GM21717 (cell line): ENCODE measurements at regions not wholly inside any gene's neighbourhood (a gene's known extent, or its start where the extent isn't known, plus 50 kb on each side); places are given as distances from the start of the nearest gene placed in this dataset.

Source experiments
- ATAC-seq: cut with Tn5 transposase; IDR thresholded peaks from one replicate; pipeline ENCODE4 v1.9.1; 2021; ENCODE audit warnings: mild to moderate bottlenecking, moderate library complexity; ENCODE audit not compliant: unreplicated experiment

DNA sequence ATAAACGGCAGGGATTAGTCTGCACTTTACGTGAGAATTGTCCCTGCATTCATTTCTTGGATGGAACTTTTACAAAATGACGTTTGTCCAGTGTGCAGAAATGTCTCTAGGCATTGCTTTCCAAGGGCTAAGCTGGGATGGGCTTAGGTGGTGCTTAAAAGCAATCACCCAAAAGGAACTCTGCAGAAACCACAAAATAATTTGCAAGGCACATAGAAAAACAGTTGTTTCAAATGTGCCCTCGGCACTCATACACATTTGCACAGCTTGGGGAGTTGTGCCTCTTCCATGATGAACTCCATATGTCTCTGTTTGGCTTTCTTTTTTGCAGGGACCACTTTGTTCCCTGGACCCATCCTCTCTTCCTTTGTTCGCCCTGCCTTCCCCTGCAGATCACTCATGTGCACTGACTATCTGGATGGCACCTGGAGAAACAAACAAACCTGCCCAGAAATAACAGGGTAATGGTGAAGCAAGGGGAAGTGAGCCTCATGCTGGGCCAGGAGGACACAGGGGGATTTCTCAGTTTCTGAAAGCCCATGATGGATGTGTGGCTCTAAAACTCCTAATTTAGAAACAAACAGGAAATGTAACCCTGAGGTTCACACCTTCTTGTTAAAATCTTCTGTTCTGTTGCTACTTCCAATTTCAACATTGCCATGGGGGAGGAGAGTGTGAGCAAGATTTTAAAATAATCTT is 150.2 kb downstream of the SNX19 start:
- ATAC-seq = no peak

DNA sequence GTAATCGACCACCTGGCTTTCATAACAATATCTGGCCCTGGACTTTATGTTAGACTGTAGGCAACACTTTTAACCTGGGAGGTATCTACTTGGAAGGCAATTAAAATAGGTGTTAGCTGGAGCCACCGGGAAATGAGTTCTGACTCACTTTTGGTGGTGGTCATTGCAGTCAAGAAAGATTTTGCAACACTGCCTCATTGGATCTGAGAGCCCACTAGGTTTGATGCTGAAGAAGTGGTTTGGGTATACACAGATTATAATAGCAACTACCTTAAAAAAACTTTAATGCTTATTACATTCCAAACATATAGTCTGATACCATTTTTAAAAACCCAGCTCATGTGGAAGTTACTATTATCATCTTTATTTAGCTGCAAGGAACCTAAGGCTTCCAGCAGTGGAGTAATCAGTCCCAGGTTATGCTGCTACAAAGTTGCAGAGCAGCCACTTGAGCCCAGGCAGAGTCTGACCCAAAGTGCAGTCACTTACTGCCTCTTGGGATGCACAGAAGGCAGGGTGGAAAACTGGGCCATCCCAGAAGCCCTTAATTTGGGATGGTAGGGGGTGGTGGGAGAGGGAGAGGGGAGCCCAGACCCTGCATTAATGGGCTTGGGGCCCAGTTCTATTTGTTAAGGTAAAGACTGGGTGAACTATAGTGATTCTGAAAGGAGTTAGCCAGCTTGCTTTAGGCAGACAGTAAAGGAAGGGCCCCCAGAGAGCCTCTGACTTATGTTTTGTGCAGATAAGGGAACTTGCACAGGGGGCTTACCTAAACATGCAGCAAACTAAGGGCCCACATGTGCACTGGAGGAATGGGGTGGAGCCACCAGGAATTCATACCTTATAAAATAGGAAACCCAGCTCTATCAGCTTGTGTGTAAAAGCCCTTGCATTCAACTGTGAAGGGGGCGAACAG is 149.4 kb downstream of the SNX19 start:
- no peak for ATAC-seq

DNA sequence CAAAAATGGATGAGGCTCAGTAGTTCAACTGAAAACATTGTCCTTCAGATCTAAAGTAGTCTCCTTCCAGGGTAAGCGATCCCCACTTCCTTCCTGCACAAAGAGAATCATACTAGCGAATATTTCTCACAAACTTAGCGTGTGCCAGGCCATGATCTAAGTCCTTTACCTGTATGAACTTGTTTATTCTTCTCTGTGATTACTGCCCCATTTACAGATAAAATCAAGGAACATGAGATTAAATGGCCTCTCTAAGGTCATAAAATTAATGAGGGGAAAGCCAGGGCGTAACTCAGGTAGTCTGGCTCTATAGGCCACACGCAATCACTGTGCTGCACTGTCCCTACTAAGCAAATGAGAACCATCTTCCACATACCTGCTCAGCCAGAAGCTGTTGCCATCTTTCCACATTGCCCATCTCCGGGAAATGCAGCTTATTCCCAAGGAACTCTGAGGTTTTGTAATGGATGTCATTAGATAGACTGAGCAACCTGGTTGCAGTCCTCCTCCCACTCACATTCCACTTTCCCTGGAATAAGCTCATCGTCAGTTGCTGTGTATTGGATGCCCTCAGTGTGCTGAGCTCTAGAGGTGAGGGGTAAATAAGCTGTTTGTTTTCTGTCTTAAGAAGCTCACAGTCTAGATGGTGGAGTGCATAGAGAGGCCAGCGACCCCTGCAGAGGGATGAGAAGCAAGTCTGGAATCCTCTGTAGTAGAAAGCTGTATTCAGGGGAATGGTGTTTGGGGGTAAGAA is 146.3 kb downstream of the SNX19 start:
- ATAC-seq = no peak

DNA sequence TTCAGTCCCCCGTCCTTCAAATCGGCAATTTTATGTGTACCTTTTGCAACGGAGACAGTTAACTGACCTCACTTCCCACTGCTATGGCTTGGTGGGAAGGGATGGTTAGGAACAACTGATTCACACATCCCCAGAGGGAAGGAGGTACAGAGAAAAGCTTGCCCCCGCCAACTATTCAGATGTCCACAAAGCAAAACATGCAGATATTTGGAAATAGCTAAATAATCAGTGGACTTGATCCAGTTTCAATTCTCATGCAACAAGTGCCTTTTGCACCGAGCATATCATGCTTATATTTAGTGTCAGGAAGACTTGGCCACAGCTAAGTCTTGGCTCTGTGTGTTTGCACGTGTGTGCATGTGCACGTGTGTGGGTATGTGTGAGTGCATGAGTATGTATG is 144.6 kb downstream of the SNX19 start:
- ATAC-seq = no peak

DNA sequence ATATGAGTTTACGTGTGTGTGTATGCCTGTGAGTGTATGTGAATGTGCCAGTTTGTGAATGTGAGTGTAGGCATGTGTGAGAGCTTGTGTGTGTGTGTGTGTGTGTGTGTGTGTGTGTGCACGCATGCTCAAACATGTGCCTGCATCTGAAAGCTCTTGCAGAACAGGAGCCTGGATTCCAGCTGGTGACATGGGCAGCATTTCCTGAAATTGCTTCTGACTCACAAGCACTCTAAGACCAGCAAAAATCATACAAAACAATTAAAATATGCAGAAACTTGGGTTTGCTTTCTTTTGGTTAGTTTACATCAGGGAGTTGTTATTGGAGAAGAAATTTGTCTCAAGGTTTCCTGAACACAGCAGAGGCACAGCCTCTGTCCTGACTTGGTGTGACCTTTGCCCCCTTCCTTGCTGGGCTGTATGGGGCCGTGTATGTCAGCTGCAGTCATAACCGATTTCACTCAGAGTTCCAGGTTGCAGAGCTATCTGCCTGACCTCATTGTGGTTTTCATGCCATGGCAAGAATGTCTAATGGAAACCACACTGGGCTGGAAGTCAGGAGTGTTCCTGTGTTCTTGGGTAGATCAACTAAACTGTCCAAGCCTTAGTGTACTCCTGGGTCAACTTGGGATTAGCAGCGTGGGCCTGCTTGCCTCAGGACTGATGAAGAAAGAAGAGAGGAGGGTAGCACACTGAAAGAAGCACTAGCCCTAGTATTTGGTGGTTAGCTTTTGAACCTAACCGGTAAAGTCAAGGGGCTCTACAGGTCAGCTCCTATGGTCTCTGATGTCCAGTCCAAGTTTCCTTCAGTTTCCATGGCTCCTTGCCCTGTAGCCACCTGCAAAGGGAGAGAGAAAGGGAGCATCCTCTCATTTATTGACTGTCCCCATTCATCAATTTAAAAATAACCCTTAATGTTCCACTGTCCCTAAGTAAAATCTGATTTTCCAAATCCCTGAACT is 143.7 kb downstream of the SNX19 start:
- ATAC-seq = no peak

DNA sequence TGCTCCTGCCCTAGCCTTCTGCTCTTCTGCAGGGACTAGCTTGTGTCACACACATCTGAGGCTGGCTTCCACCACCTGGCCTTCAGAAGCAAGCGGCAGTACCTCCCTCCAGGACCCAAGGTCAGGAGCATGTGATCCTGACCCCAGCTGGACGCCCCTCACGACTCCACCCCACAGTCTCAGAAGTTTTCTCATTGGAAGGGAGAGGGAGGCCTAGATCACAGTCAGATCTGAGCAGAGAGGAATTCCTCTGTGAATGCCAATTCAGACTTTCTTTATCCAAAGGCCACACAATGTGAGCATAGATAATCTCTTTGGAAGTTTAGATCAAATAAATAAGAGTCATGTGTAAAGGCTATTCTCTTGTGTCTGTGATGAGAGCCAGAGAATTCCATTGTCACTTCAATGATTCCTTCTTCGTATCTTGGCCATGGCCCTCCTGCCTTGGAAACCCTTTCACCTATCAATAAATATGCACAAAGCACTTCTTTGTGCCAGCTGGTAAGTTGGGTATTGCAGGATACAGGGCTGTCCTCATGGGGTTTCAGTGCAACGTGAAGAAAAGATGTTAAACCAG is 142.9 kb downstream of the SNX19 start:
- no peak for ATAC-seq

DNA sequence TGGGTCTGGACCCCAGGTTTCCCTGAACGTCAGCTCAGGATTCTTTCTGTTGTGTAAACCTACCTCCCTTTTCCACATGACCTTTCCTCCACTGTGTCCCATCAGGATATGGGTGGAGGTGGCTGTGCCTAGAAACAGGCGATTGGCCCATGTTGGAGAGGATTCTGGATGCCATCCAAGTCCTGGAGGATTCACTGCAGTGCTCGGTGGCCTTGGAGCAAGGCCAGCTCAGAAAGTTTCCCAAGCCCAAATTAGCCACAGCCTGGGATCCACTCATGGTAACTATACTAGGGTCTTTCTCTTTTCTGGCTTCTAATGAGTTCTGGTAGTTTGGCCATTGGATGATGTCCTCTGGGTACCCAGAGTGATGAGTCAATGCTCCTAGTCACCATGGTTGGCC is 141.6 kb downstream of the SNX19 start:
- no peak for ATAC-seq

DNA sequence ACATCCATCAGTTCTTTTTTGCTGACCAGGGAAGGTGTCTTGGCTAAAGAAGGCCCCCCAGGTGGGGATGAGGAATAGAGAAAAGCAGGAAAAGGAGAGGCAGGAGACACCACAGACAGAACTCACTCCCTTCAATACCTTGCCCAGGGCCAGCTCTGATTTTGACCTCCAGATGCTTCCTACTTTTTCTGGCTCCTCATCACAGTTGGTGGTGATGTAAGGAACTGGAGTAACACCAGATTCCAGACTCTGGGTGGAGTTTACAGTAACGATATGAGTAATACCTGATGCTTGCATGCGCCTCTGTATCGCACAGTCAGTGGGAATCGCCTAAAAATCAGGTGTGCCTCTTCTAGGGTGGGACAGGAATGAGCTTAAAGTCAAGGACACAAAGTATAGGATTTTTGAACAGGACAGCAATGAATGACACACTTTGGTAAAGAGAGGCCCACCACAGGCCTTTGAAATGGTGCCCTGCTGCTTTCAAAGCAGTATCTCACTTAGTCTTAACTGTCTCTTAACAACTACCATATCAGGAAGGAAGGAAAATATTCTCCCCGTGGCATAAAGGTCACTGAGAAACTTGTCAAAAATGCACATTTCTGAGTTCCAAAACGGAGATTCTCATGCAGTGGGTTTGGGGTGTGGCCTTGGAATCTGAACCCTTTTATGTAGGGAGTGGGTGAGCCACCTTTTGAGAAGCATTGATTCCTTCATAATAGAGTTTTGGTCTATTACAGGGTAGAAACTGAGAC is 140.8 kb downstream of the SNX19 start:
- ATAC-seq = no peak

DNA sequence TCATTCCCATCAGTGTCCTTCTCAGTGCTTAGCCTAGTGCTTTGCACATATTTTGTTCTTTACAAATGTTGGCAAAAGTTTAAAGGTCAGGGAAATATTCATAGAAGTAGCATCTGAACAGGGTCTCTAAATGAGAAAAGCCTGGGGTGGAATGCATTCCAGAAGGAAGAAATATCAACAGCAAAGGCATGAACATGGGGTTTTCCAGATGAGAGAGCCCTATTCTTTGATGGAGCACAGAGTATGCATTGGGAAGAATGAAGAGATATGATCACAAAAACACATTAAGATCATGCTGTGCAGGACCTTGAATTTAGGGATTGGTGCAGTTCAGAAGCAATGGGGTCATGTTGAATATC is 140.2 kb downstream of the SNX19 start:
- ATAC-seq = no peak

DNA sequence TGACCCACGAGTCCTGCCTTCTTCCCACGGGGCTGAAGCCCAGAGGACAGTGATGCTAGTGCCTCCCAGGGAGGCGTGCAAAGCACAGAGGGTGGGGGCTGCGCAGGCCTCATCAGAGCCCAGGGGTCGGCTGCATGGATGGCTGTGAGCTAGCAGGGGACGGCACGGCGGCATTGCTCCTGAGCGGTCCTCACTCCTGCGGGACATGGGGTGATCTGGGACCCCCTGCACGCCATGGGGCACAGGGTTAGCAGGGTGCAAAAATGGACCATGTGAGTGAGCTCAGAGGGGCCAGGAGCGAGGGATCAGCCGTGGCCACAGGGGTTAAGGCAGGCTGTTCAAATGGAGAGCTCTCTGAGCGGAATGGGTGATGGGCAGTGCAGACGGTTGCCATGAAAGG is 138.3 kb downstream of the SNX19 start:
- ATAC-seq = no peak

DNA sequence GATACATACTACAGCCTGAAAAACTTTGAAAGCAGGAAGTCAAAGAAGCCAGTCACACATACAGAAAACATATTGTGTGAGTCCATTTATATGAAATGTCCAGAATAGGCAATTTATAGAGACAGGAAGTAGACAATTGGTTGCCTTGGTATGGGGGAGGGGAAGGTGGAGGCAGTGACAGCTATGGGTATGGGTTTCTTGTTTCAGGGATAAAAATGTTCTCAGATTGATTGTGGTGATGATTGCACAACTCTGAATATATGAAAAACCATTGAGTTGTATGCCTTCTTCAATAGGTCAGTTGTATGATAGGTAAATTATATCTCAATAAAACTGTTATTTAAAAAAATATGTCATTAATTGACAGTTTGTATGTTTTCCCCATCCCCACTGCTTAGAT is 137.6 kb downstream of the SNX19 start:
- ATAC-seq = no peak

DNA sequence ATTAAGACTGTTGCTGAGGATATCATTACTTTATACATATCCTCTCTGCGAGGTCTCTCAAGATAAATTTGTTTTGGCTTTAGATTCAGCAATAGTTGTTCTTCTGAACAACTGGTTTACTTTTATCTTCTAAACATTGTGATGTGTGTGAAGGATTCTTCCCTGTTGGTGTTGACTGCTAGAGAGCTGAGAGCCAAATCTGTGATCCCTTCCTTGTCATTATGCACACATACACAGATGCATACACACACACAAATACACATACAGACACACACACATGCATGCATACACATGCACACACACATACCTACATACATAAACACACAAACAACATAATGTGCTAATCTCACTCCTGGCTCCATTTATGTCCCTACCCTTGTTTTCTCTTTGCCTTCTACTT is 137.0 kb downstream of the SNX19 start:
- no peak for ATAC-seq

DNA sequence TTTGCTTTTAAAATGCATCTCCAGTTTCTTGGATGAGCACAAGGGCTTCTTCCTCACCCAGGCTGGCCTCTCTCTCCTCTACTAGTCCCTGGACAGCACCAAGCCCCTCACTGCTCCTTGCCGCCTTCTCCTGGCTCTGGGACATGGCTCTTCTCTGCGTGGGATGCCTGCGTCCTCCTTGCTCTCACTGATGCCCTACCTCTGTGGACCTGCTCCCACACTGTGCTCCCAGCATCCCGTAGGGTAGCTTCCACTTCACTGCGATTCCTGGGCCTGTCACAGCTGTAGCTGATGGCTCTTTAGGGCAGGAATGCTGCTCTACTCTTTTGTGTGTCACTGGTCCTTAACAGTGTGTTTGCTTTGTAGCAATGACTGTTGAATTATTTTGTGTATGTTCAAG is 136.3 kb downstream of the SNX19 start:
- no peak for ATAC-seq

DNA sequence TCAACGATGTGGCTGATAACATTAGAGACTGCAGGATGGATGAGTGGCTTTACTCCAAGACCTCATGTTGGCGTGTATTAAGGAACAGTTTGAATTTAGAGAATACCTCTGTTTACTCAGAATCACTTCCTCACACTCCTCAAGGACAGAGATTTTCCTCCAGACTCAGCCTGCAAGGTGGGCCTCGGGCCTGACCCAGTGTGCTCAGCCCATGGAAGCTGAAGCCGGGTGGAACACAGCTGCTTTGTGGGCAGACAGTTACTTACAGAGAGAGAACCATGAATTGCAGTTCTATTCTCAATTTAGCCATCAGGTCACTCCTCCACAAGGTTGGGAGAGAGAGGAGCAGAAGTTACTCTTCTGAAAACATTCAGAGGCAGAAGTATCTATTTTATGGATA is 135.8 kb downstream of the SNX19 start:
- no peak for ATAC-seq

DNA sequence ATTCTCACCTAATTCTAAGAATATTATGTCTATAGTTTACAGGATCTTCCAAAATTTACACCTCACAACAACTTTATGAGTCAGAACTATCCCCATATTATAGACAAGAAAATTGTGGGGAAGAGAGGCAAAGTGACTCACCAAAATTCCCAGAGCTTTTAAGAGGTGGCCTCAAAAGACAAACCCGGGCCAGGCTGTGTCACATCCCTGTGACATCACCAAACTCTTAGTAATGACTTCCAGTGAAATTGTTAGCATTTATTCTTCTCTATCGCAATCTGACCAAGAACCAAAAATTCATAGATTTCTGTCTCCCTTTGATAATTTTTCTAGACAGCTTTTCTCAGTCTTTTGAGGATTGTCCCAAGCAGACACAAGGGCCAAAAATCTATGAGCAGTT is 134.3 kb downstream of the SNX19 start:
- no peak for ATAC-seq

DNA sequence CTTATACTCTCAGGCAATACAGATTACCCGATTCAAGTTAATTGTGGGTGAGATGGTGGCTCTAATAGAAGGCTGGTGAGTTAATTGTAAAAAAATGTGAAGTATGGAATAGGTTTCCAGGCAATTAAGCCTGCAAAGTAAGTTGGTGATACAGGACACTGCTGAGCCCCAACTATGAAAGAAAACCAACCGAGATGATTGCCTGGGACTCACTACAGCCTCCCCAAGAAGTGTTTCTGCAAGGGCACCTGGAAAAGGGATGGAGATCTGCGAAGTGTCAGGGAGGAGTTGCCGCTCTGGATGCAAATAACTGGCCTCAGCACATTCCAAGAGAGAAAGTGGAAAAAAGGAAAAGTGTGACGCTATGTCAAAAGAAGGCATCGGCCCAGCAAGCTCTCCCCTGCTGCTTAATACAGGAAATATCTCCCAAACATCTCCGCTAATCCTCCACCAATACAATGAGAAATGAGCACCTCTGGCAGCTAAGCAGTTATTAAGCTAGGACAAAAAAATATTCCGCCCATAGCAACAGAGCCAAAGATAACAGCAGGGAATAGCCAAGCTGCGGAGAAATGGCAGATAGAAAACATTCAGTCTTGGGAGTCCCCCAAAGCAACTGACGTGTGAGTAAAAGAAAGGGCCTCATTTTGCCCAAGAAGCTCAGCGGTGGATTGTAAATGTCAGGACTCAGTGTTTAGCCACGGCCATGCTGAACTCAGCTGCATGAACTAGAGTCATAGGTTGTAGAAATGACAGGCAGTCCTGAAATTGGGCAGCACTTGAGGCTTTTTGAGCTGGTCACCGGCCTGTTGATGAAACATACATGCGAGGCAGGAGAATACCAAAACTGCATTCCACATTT is 133.7 kb downstream of the SNX19 start:
- ATAC-seq = no peak

DNA sequence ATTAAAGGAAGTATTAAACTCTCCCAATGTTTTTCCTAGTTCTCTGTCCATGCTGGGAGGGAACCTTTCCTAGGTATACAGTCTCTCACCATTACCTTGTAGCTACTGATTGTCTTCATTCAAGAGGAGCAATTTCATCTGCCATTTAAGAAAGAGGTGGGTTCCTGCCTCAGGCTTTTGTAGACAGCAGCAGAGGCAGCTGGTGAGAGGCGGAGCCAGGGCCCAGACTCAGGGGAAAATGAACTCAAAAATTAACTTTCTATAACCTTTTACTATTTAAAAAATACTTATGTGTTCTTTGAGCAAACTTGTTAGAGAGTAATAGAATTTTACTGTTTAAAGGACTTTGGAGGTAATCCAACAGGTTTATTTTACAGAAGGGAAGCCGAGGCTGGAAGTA is 133.0 kb downstream of the SNX19 start:
- no peak for ATAC-seq

DNA sequence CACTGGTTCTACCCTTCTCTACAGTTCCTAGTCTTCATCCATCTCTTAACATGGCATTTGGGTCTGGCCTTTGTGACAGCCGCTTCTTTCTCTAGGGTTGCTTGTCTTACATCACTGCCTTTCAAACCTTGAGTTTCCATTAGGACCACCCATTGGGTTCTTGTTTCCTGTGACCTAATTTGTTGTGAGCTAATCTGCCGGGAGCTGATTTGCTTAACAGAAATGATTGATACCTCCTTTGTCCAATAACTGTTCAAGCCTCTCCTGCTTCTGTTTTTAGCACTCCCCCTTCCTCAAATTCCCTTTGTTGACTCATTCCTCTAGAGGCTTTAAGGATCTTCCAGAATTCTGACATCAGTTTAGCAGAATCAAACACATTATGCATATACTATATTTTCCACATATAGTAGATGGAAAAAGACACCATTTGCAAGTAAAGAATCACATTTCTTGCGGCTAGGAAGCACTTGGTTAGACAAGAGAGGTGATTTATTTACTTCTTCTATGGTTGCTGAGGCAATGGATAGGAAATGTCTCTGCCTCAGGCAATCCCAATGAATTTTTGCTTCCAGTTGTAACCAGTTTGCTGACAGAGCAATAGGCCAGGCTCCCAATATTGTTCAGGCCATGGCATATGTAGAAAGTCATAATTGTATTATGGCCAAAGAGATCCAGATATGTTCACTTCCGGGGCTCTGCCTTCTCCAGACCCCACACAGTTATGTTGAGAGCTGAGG is 130.7 kb downstream of the SNX19 start:
- ATAC-seq = no peak
